H1 (cell line): ENCODE measurements at regions not wholly inside any gene's neighbourhood (a gene's known extent, or its start where the extent isn't known, plus 50 kb on each side); places are given as distances from the start of the nearest gene placed in this dataset.

ENCODE experiments used
- KDM5A ChIP-seq: fragments of 200-600 bp; IDR thresholded peaks from 2 replicates; pipeline ENCODE4 v1.7.1; 2012; ENCODE audit warnings: mild to moderate bottlenecking, low read length, inconsistent platforms, mixed read lengths
- MAFK ChIP-seq: IDR thresholded peaks from 2 replicates; pipeline ENCODE4 v1.6.1; 2012; ENCODE audit warnings: low read depth, mild to moderate bottlenecking, improper control_type of control experiment, low read length
- POLR2A ChIP-seq, 2 experiments: IDR thresholded peaks; 1 replicate in 1 of 2; 2 replicates in 1 of 2; pipeline ENCODE4 v1.6.1; 2011; ENCODE audit warnings: low read depth in 2 of 2, low read length in 2 of 2, mild to moderate bottlenecking in 2 of 2; ENCODE audit errors: control extremely low read depth in 1 of 2
- POLR2AphosphoS5 ChIP-seq: IDR thresholded peaks from 2 replicates; pipeline ENCODE4 v1.6.1; 2011; ENCODE audit warnings: low read depth, low read length
- SIRT6 ChIP-seq: IDR thresholded peaks from one replicate; pipeline ENCODE4 v1.7.1; 2012; ENCODE audit warnings: low read length, inconsistent platforms
- SIX5 ChIP-seq: IDR thresholded peaks from 2 replicates; pipeline ENCODE4 v1.6.1; 2011; ENCODE audit warnings: mild to moderate bottlenecking, low read depth, low read length
- SP2 ChIP-seq: IDR thresholded peaks from 2 replicates; pipeline ENCODE4 v1.6.1; 2012; ENCODE audit warnings: mild to moderate bottlenecking, low read length, inconsistent platforms
- TAF7 ChIP-seq: optimal IDR thresholded peaks from 2 replicates; pipeline ENCODE3; 2011; ENCODE audit warnings: low read depth, mild to moderate bottlenecking, inconsistent platforms, low read length, moderate library complexity, borderline replicate concordance
- TBP ChIP-seq: IDR thresholded peaks from 2 replicates; pipeline ENCODE4 v1.6.1; 2011; ENCODE audit warnings: low read depth, low read length, improper control_type of control experiment

- TF ChIP-seq KDM5A, result no peak
- no peak for TF ChIP-seq SIX5
- TF ChIP-seq POLR2A (IDR thresholded peaks at IDR 0.05; ENCODE audit: control extremely low read depth in 1 of 2, low read depth in 2 of 2, low read length in 2 of 2), result no peak
- no peak for TF ChIP-seq SIRT6
- TF ChIP-seq TAF7, result no peak
- no peak for TF ChIP-seq POLR2AphosphoS5
- TF ChIP-seq TBP, result no peak
- TF ChIP-seq SP2, result no peak
- no peak for TF ChIP-seq MAFK
- TF ChIP-seq, all 59 proteins: peak for 0
These were observed 483.0 kb upstream of the NDST4 start (continued) for GRCh38 chr4:115596265-115597001.
